Liver (tissue), 8 donors: ENCODE measurements at regions not wholly inside any gene's neighbourhood (a gene's known extent, or its start where the extent isn't known, plus 50 kb on each side); places are given as distances from the start of the nearest gene placed in this dataset.

ENCODE experiments used
- DNase-seq: peaks from one replicate; pipeline ENCODE4 v3.0.0-alpha.2; 2017; ENCODE audit warnings: low spot score
- H3K27ac ChIP-seq, 2 donors: one replicate each; pipeline ENCODE4 v1.7.0; 2013; ENCODE audit warnings: inconsistent platforms in 2 of 2, low read length in 2 of 2, control low read depth in 1 of 2, low read depth in 1 of 2, mild to moderate bottlenecking in 1 of 2
- H3K27me3 ChIP-seq, 4 donors: one replicate each; pipeline versions ENCODE4 v1.6.1 to v1.7.0; 2013; ENCODE audit warnings: low read length in 3 of 4, inconsistent platforms in 1 of 4, mild to moderate bottlenecking in 1 of 4, moderate library complexity in 1 of 4; ENCODE audit not compliant: control insufficient read depth in 4 of 4, insufficient read depth in 4 of 4
- H3K36me3 ChIP-seq, 4 donors: one replicate each; pipeline versions ENCODE4 v1.6.1 to v1.7.0; 2013; ENCODE audit warnings: low read length in 3 of 4, mild to moderate bottlenecking in 3 of 4, low read depth in 1 of 4, moderate library complexity in 1 of 4; ENCODE audit not compliant: control insufficient read depth in 4 of 4, insufficient read depth in 3 of 4
- H3K4me1 ChIP-seq, 4 donors: one replicate each; pipeline versions ENCODE4 v1.6.1 to v1.7.0; 2013; ENCODE audit warnings: low read length in 3 of 4, mild to moderate bottlenecking in 3 of 4, moderate library complexity in 1 of 4; ENCODE audit not compliant: control insufficient read depth in 4 of 4, insufficient read depth in 4 of 4
- H3K4me3 ChIP-seq, 3 donors: one replicate each; pipeline versions ENCODE4 v1.6.1 to v1.7.0; 2013; ENCODE audit warnings: low read length in 3 of 3, control low read depth in 1 of 3, low read depth in 1 of 3, mild to moderate bottlenecking in 1 of 3
- H3K9ac ChIP-seq, 2 donors: one replicate each; pipeline ENCODE4 v1.7.0; 2013; ENCODE audit warnings: low read length in 2 of 2, mild to moderate bottlenecking in 2 of 2, moderate library complexity in 2 of 2, control low read depth in 1 of 2, low read depth in 1 of 2
- H3K9me3 ChIP-seq, 4 donors: one replicate each; pipeline versions ENCODE4 v1.6.1 to v1.7.0; 2013; ENCODE audit warnings: low read length in 3 of 4; ENCODE audit not compliant: control insufficient read depth in 4 of 4
- ATF3 ChIP-seq: IDR thresholded peaks from 2 replicates; pipeline ENCODE4 v1.6.1; 2016; ENCODE audit warnings: antibody characterized with exemption
- CTCF ChIP-seq: fragments of 150-350 bp; IDR thresholded peaks from 2 replicates; pipeline ENCODE4 v1.5.1; 2017; ENCODE audit warnings: improper control_type of control experiment, low read depth, low read length; ENCODE audit not compliant: missing input control
- EGR1 ChIP-seq, 2 donors: IDR thresholded peaks; 2 replicates each; pipeline ENCODE4 v1.6.1; 2016 to 2018; ENCODE audit warnings: antibody characterized with exemption in 2 of 2, low read depth in 2 of 2
- FOXA1 ChIP-seq: IDR thresholded peaks from 2 replicates; pipeline ENCODE4 v1.6.1; 2016; ENCODE audit warnings: antibody characterized with exemption
- FOXA2 ChIP-seq: IDR thresholded peaks from 2 replicates; pipeline ENCODE4 v1.6.1; 2016; ENCODE audit warnings: antibody characterized with exemption
- GABPA ChIP-seq, 2 donors: IDR thresholded peaks in 1 of 2; conservative IDR thresholded peaks in 1 of 2; 2 replicates each; pipeline ENCODE4 v1.6.1; 2016; ENCODE audit warnings: antibody characterized with exemption in 2 of 2, mild to moderate bottlenecking in 1 of 2, moderate library complexity in 1 of 2
- HNF4A ChIP-seq, 2 donors: conservative IDR thresholded peaks; 2 replicates each; pipeline ENCODE4 v1.6.1; 2016; ENCODE audit warnings: antibody characterized with exemption in 2 of 2, mild to moderate bottlenecking in 2 of 2
- HNF4G ChIP-seq: IDR thresholded peaks from 2 replicates; pipeline ENCODE4 v1.6.1; 2016; ENCODE audit warnings: antibody characterized with exemption
- JUND ChIP-seq, 2 donors: IDR thresholded peaks; 2 replicates each; pipeline ENCODE4 v1.6.1; 2016; ENCODE audit warnings: antibody characterized with exemption in 2 of 2
- MAX ChIP-seq: IDR thresholded peaks from 2 replicates; pipeline ENCODE4 v1.6.1; 2016; ENCODE audit warnings: antibody characterized with exemption
- NR2F2 ChIP-seq: IDR thresholded peaks from 2 replicates; pipeline ENCODE4 v1.6.1; 2016; ENCODE audit warnings: antibody characterized with exemption
- RAD21 ChIP-seq, 2 donors: IDR thresholded peaks; 2 replicates each; pipeline ENCODE4 v1.6.1; 2016; ENCODE audit warnings: antibody characterized with exemption in 2 of 2, mild to moderate bottlenecking in 2 of 2
- REST ChIP-seq: IDR thresholded peaks from 2 replicates; pipeline ENCODE4 v1.6.1; 2016; ENCODE audit warnings: antibody characterized with exemption, mild to moderate bottlenecking
- RXRA ChIP-seq, 2 donors: IDR thresholded peaks; 2 replicates each; pipeline ENCODE4 v1.6.1; 2017 to 2018; ENCODE audit warnings: antibody characterized with exemption in 2 of 2, mild to moderate bottlenecking in 1 of 2
- SP1 ChIP-seq: IDR thresholded peaks from 2 replicates; pipeline ENCODE4 v1.6.1; 2018; ENCODE audit warnings: antibody characterized with exemption, mild to moderate bottlenecking
- TAF1 ChIP-seq: conservative IDR thresholded peaks from 2 replicates; pipeline ENCODE4 v1.6.1; 2016; ENCODE audit warnings: antibody characterized with exemption, mild to moderate bottlenecking
- YY1 ChIP-seq: IDR thresholded peaks from 2 replicates; pipeline ENCODE4 v1.6.1; 2016; ENCODE audit warnings: antibody characterized with exemption, mild to moderate bottlenecking
- ZBTB33 ChIP-seq: IDR thresholded peaks from 2 replicates; pipeline ENCODE4 v1.6.1; 2016; ENCODE audit warnings: antibody characterized with exemption
- WGBS: extraction: QIAGEN DNeasy Blood & Tissue Kit; methylation state at CpG from one replicate; pipeline ENCODE4 v1.1.7; 2013; 5-methylcytosine and 5-hydroxymethylcytosine counted together
- donor health status: healthy.
- donor health status: healthy.
- donor health status: healthy.
- donor health status: healthy.
- donor health status: healthy.

GRCh38 chr13:106696140-106696539 lies 128.2 kb upstream of the ARGLU1 start:
- no peak overlapping the region for H3K4me3 ChIP-seq
- TF ChIP-seq CTCF (no peak), JUND (IDR thresholded peaks at IDR 0.05) (no peak), MAX (no peak), NR2F2 (no peak), REST (no peak), HNF4A (conservative IDR thresholded peaks at IDR 0.05) (no peak), RAD21 (IDR thresholded peaks at IDR 0.05) (no peak), FOXA1 (no peak), EGR1 (IDR thresholded peaks at IDR 0.05; ENCODE audit: low read depth in 2 of 2) (no peak), ZBTB33 (no peak), YY1 (no peak), ATF3 (no peak), FOXA2 (no peak), RXRA (IDR thresholded peaks at IDR 0.05) (no peak), GABPA (IDR thresholded peaks at IDR 0.05 in 1 of 2, conservative IDR thresholded peaks at IDR 0.05 in 1 of 2) (no peak), HNF4G (no peak), SP1 (no peak)
- WGBS: 89% methylated on average over 3 of the region's 3 CpGs
- peaks cover 0 to 6% (median 0%) of the 10 kb centered on the region in 4 donors for H3K27me3 ChIP-seq
- H3K4me1 ChIP-seq: no peaks in the 10 kb centered on the region
- H3K9me3 ChIP-seq: no peaks in the 10 kb centered on the region
- H3K27ac ChIP-seq: no peak overlapping the region
- no peak for DNase-seq
- H3K9ac ChIP-seq: no peak overlapping the region
- no peaks in the 10 kb centered on the region for H3K36me3 ChIP-seq

- Histone ChIP-seq H3K36me3 (no peaks in the 10 kb centered on the region), H3K9ac (no peak overlapping the region), H3K27me3 (peaks cover 0 to 6% (median 0%) of the 10 kb centered on the region in 4 donors), H3K4me3 (no peak overlapping the region), H3K9me3 (no peaks in the 10 kb centered on the region), H3K27ac (no peak overlapping the region), H3K4me1 (no peaks in the 10 kb centered on the region)
- DNase-seq: no peak
- TF ChIP-seq ATF3: no peak
- TF ChIP-seq HNF4G: no peak
- no peak for TF ChIP-seq RAD21 (IDR thresholded peaks at IDR 0.05)
- TF ChIP-seq SP1: no peak
- no peak for TF ChIP-seq ZBTB33
- TF ChIP-seq EGR1 (IDR thresholded peaks at IDR 0.05; ENCODE audit: low read depth in 2 of 2): no peak
- TF ChIP-seq RXRA (IDR thresholded peaks at IDR 0.05): no peak
- TF ChIP-seq JUND (IDR thresholded peaks at IDR 0.05): no peak
- TF ChIP-seq FOXA2: no peak
- TF ChIP-seq MAX: no peak
- TF ChIP-seq HNF4A (conservative IDR thresholded peaks at IDR 0.05): no peak
- TF ChIP-seq CTCF: no peak
- no peak for TF ChIP-seq TAF1
Observed at GRCh38 chr13:106695139-106695538, 127.2 kb upstream of the ARGLU1 start.
